H1 (cell line): ENCODE measurements at regions not wholly inside any gene's neighbourhood (a gene's known extent, or its start where the extent isn't known, plus 50 kb on each side); places are given as distances from the start of the nearest gene placed in this dataset.

Source experiments
- CREB1 ChIP-seq: IDR thresholded peaks from 2 replicates; pipeline ENCODE4 v1.6.1; 2012; ENCODE audit warnings: inconsistent platforms
- EZH2 ChIP-seq: fragments of 200-600 bp; sonication (generic); IDR thresholded peaks from 2 replicates; pipeline ENCODE4 v1.7.1; 2012; ENCODE audit warnings: low read depth, mild to moderate bottlenecking, moderate library complexity, low read length, inconsistent platforms; ENCODE audit not compliant: severe bottlenecking
- HDAC6 ChIP-seq: IDR thresholded peaks from one replicate; pipeline ENCODE4 v1.7.1; 2012; ENCODE audit warnings: low read depth, mild to moderate bottlenecking, inconsistent platforms, low read length, moderate library complexity
- KDM1A ChIP-seq: fragments of 200-600, 300-600 bp; sonication (generic); IDR thresholded peaks from 2 replicates; pipeline ENCODE4 v1.7.1; 2016; ENCODE audit warnings: mild to moderate bottlenecking, low read length, borderline replicate concordance
- NRF1 ChIP-seq: IDR thresholded peaks from 2 replicates; pipeline ENCODE4 v1.6.1; 2011; ENCODE audit warnings: mild to moderate bottlenecking, low read depth, low read length, improper control_type of control experiment
- POLR2A ChIP-seq, 2 experiments: IDR thresholded peaks; 1 replicate in 1 of 2; 2 replicates in 1 of 2; pipeline ENCODE4 v1.6.1; 2011; ENCODE audit warnings: low read depth in 2 of 2, low read length in 2 of 2, mild to moderate bottlenecking in 2 of 2; ENCODE audit errors: control extremely low read depth in 1 of 2
- RFX5 ChIP-seq: IDR thresholded peaks from 2 replicates; pipeline ENCODE4 v1.6.1; 2011; ENCODE audit warnings: low read depth, low read length, improper control_type of control experiment, borderline replicate concordance
- SIN3A ChIP-seq, 2 experiments: IDR thresholded peaks in 1 of 2; conservative IDR thresholded peaks in 1 of 2; 2 replicates each; pipeline ENCODE4 v1.6.1; 2011 to 2012; ENCODE audit warnings: low read length in 2 of 2, improper control_type of control experiment in 1 of 2, low read depth in 1 of 2, mild to moderate bottlenecking in 1 of 2
- SRF ChIP-seq: IDR thresholded peaks from 2 replicates; pipeline ENCODE4 v1.6.1; 2011; ENCODE audit warnings: mild to moderate bottlenecking, low read depth, low read length, moderate library complexity
- TAF1 ChIP-seq: IDR thresholded peaks from 2 replicates; pipeline ENCODE4 v1.6.1; 2011; ENCODE audit warnings: mild to moderate bottlenecking, low read depth, low read length
- TAF7 ChIP-seq: optimal IDR thresholded peaks from 2 replicates; pipeline ENCODE3; 2011; ENCODE audit warnings: low read depth, mild to moderate bottlenecking, inconsistent platforms, low read length, moderate library complexity, borderline replicate concordance
- TF ChIP-seq, protein P1 (sequence below), 3 experiments: IDR thresholded peaks; 1 replicate in 2 of 3; 2 replicates in 1 of 3; pipeline versions ENCODE4 v1.5.1 to v1.6.1; 2011; ENCODE audit warnings: low read length in 3 of 3, mild to moderate bottlenecking in 3 of 3, inconsistent platforms in 2 of 3, low read depth in 1 of 3, moderate library complexity in 1 of 3; ENCODE audit not compliant: insufficient read depth in 1 of 3; ENCODE audit errors: control extremely low read depth in 1 of 3
- TF ChIP-seq, protein P2 (sequence below): IDR thresholded peaks from 2 replicates; pipeline ENCODE4 v1.6.1; 2012; ENCODE audit warnings: inconsistent platforms

DNA sequence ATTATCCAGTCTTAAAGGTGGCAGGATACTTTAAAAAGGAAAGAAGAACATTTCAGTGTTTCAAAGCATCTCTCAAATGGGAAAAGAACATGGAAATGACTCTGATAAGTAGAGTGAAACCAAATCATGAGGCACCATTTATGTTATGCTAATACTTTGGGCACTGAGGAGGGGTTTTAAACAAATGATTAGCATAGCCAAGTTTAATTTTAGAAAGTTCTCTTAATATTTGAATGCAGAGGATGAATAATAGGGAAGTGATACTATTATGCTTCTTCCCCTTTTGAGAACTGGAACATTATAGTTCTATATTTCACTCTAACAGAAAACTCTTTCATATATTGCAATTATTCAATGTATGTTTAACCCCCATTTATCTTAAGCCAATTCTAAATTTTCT lies 1181.9 kb upstream of the PRMT6 start:
- TF ChIP-seq EZH2 (no peak), POLR2A (IDR thresholded peaks at IDR 0.05; ENCODE audit: control extremely low read depth in 1 of 2, low read depth in 2 of 2, low read length in 2 of 2) (no peak), SIN3A (conservative IDR thresholded peaks at IDR 0.05 in 1 of 2, IDR thresholded peaks at IDR 0.05 in 1 of 2; ENCODE audit: low read depth in 1 of 2, low read length in 2 of 2) (no peak), NRF1 (no peak), CREB1 (no peak), KDM1A (no peak), RFX5 (no peak), TAF7 (no peak), SRF (no peak), TAF1 (no peak), HDAC6 (no peak)
- TF ChIP-seq, protein P1, sequence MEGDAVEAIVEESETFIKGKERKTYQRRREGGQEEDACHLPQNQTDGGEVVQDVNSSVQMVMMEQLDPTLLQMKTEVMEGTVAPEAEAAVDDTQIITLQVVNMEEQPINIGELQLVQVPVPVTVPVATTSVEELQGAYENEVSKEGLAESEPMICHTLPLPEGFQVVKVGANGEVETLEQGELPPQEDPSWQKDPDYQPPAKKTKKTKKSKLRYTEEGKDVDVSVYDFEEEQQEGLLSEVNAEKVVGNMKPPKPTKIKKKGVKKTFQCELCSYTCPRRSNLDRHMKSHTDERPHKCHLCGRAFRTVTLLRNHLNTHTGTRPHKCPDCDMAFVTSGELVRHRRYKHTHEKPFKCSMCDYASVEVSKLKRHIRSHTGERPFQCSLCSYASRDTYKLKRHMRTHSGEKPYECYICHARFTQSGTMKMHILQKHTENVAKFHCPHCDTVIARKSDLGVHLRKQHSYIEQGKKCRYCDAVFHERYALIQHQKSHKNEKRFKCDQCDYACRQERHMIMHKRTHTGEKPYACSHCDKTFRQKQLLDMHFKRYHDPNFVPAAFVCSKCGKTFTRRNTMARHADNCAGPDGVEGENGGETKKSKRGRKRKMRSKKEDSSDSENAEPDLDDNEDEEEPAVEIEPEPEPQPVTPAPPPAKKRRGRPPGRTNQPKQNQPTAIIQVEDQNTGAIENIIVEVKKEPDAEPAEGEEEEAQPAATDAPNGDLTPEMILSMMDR (IDR thresholded peaks at IDR 0.05; ENCODE audit: control extremely low read depth in 1 of 3, insufficient read depth in 1 of 3, low read depth in 1 of 3, low read length in 3 of 3): no peak
- TF ChIP-seq, protein P2, sequence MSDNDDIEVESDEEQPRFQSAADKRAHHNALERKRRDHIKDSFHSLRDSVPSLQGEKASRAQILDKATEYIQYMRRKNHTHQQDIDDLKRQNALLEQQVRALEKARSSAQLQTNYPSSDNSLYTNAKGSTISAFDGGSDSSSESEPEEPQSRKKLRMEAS: no peak
